Esophagus (tissue), 2 donors: ENCODE measurements at regions not wholly inside any gene's neighbourhood (a gene's known extent, or its start where the extent isn't known, plus 50 kb on each side); places are given as distances from the start of the nearest gene placed in this dataset.
"Not testable (repeated sequence)": the region's sequence is repeated elsewhere in the genome, so short reads cannot be mapped to it uniquely, and the experiment has no call there.

Experiments used
- H3K27ac ChIP-seq, 2 donors: one replicate each; pipeline ENCODE4 v1.5.1; 2013; ENCODE audit warnings: low read depth in 2 of 2, mild to moderate bottlenecking in 2 of 2, inconsistent platforms in 1 of 2, low read length in 1 of 2, moderate library complexity in 1 of 2
- H3K27me3 ChIP-seq, 2 donors: one replicate each; pipeline ENCODE4 v1.6.1; 2013; ENCODE audit warnings: low read length in 2 of 2, control low read depth in 1 of 2, mild to moderate bottlenecking in 1 of 2; ENCODE audit not compliant: insufficient read depth in 2 of 2, control insufficient read depth in 1 of 2
- H3K36me3 ChIP-seq, 2 donors: one replicate each; pipeline ENCODE4 v1.6.1; 2013; ENCODE audit warnings: low read length in 1 of 2; ENCODE audit not compliant: control insufficient read depth in 2 of 2, insufficient read depth in 2 of 2
- H3K4me1 ChIP-seq, 2 donors: one replicate each; pipeline ENCODE4 v1.6.1; 2013; ENCODE audit warnings: low read length in 1 of 2; ENCODE audit not compliant: control insufficient read depth in 2 of 2, insufficient read depth in 2 of 2
- H3K4me3 ChIP-seq, 2 donors: one replicate each; pipeline ENCODE4 v1.5.1; 2013; ENCODE audit warnings: low read length in 2 of 2, mild to moderate bottlenecking in 2 of 2, low read depth in 1 of 2, moderate library complexity in 1 of 2
- H3K9me3 ChIP-seq, 2 donors: one replicate each; pipeline ENCODE4 v1.6.1; 2013; ENCODE audit warnings: mild to moderate bottlenecking in 2 of 2, low read depth in 1 of 2, low read length in 1 of 2, moderate library complexity in 1 of 2; ENCODE audit not compliant: control insufficient read depth in 2 of 2, insufficient read depth in 1 of 2
- WGBS, 2 donors: extraction: QIAGEN DNeasy Blood & Tissue Kit; methylation state at CpG; one replicate each; pipeline ENCODE4 v1.1.7; 2013; 5-methylcytosine and 5-hydroxymethylcytosine counted together
- donor health status: healthy with polysubstance abuse.
- donor health status: Bipolar disorder and iron deficiency.

DNA sequence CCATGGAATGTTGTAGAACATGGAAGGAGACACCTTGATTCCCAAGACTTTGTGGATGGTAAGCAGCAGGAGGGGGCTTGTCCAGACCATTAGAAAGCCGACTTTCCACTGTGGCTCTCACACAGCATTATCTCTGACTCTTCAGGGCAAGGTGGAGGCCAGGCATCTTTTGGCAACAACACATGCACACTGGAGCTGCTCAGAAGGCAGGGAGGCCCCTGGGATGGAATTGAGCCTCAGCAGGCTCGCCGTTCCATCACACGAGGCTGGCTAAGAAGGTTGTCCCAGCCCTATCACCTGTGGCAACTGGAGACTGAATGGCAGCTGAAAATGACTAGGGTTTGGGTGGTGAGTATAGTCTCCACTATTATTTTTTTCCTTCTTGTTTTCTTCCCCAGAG is 76.3 kb upstream of the TMEM45B start:
- no peaks in the 10 kb centered on the region for H3K27me3 ChIP-seq
- 81 to 85% methylated on average over 4 of the region's 4 CpGs for WGBS, 2 donors
- no peaks in the 10 kb centered on the region for H3K36me3 ChIP-seq
- H3K4me1 ChIP-seq: no peaks in the 10 kb centered on the region
- no peak overlapping the region for H3K27ac ChIP-seq
- no peak overlapping the region for H3K4me3 ChIP-seq
- no peaks in the 10 kb centered on the region for H3K9me3 ChIP-seq

DNA sequence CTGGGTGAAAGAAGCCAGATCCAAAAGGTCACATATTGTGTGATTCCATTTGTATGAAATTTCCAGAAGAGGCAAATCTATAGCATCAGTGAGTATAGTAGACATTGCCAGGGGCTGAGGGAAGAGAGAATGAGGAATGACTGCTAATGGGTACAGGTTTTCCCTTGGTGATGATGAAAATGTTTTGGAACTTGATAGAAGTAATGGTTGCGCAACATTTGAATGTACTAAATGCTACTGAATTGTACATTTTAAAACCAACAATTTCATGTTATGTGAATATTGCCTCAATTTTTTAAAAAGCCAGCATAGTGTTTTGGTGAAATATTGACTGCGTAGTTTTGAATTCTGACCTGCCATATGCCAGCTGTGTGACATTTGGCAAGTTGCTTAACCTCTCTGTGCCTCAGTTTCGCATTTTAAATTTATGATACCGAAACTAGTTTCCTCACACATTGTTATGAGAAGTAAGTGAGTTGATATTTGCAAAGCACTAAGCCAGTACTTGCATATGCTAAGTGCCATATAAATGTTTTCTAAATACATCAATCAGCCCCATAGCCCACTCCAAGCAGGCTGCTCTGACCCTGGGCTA is 75.4 kb upstream of the TMEM45B start:
- Histone ChIP-seq H3K9me3 (no peaks in the 10 kb centered on the region), H3K27ac (no peak overlapping the region), H3K36me3 (no peaks in the 10 kb centered on the region), H3K4me1 (no peaks in the 10 kb centered on the region), H3K27me3 (no peaks in the 10 kb centered on the region), H3K4me3 (no peak overlapping the region)
- 94 to 95% methylated on average over 4 of the region's 4 CpGs for WGBS, 2 donors

DNA sequence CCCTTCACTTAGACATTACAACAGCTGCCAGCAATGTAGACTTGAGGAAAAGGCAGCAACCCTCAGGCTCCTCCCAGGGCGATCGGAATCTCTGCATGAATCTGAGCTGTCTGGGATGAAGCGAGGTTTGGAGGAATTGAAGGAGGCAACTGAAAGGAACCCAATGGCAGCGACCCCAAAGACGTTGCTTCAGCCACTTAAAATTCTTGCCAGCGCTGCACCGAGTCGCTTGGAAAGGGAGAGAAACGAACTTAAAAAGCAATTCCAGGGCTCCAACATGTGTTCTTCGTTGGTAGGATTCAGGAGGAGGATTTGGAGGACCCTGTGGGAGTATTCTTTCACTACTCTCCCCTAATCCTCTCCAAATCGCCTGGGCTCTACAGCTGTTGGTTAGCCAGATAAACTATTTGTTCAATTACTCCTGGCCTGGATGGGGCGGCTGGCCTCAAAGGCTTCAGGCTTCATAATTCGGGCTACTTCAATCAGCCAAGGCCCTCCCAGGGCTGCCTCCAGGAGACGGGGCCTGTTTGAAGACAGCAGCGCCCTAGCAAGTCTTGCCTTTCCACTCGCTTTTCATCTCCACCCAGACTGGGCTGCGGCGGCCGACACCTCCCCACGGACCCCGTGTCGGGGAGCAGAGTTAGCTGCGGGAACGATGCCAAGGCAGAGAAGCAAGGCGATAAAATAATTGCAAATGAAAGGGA is 72.4 kb upstream of the TMEM45B start:
- Histone ChIP-seq H3K27me3 (no peaks in the 10 kb centered on the region), H3K36me3 (no peaks in the 10 kb centered on the region), H3K4me1 (no peaks in the 10 kb centered on the region), H3K27ac (no peak overlapping the region), H3K4me3 (no peak overlapping the region), H3K9me3 (no peaks in the 10 kb centered on the region)
- 75 to 81% methylated on average over 25 of the region's 25 CpGs for WGBS, 2 donors

DNA sequence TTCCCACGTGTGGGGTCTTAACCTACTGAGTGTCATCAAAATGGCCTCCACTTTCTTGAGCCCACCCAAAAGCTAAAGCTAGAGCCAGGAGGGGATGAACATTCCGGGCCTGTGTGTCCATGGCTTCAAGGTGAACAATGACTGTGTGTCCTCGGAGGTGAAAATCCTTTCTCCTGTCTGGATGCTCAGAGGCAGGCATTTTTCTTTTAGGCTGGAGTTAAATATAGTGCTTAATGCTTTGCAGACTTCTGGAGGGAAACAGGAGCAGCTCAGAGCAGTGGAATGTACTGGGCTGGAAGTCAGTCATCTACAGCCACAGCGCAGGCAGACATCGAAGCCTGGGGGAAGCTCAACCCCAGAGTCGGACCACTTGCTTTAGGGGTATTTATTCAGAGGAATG is 68.6 kb upstream of the TMEM45B start:
- Histone ChIP-seq H3K9me3 (no peaks in the 10 kb centered on the region), H3K27me3 (no peaks in the 10 kb centered on the region), H3K4me1 (peaks cover 0 to 6% of the 10 kb centered on the region in 2 donors), H3K36me3 (no peaks in the 10 kb centered on the region), H3K27ac (no peak overlapping the region), H3K4me3 (no peak overlapping the region)
- WGBS, 2 donors: 76 to 82% methylated on average over 6 of the region's 6 CpGs

DNA sequence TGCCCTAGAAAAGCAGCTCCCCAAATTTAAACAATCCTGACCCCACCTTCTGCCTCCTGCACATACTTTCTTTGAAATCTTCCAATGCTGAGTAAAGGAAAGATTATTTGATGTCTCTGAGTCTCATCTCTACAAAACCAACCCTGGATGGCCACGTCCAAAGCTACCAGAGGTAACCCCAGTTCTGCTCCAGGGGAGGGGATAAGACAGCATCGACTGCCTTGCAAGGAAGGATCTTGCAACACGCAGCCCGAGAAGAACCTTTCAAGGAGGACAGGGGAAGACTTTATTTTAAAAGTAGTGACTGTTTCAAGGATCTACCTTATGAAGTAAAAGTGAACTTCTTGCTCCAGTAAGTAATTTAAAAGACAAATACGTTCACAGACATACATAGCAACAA is 66.5 kb upstream of the TMEM45B start:
- Histone ChIP-seq H3K9me3 (no peaks in the 10 kb centered on the region), H3K4me3 (no peak overlapping the region), H3K4me1 (peaks cover 0 to 6% of the 10 kb centered on the region in 2 donors), H3K27ac (no peak overlapping the region), H3K36me3 (no peaks in the 10 kb centered on the region), H3K27me3 (no peaks in the 10 kb centered on the region)
- 65 to 82% methylated on average over 5 of the region's 5 CpGs for WGBS, 2 donors

DNA sequence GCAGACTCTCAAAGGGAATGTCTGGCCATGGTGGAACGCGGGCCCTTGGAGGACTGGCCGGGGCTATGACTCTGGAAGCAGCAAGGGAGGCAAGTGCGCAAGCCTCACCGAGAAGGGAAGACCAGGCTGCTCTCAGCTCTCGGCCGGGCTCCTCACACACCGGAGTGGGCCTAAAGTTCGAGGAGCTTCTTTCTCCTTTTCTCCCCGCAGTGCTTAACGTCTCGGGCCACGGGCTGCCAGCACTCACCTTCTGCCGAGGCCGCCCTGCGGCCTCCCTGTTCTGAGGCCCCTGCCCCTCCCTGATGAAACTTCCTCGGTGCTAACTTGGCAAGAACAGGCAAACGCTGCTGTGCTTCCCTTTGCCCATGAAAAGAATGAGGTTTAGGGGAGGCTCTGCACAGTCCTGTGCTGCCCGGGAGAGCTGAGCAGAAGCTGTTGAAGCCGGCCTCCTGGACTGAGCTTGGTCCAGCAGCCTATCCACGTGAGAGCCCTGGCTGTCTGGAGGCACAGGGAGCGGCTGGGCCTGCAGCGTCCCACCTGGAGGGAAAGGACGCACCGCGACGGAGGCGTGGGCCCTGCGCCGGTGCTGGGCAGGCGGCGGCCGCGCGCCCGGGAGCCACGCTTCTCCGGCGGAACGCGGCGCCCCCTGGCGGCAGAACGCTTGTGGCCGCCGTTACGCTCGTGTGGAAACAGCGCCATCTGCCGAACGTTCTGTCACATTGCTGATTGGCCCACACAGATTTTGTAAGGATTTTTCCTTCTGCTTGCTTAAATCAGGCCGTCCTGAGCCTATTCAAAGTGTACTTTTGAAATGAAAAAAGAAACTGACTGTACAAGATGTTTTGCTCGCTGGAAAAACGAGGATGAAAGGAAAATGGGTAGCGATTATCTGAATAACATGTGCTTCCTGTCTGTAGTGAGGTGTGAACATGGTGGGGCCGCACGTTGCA is 65.0 kb upstream of the TMEM45B start:
- WGBS, 2 donors: 20 to 23% methylated on average over 57 of the region's 57 CpGs
- peak overlapping the region; percentile 65 to 80 for H3K27ac ChIP-seq
- no peaks in the 10 kb centered on the region for H3K27me3 ChIP-seq
- H3K9me3 ChIP-seq: no peaks in the 10 kb centered on the region
- peak overlapping the region in 1 of 2 donors; percentile 31 for H3K4me3 ChIP-seq
- H3K4me1 ChIP-seq: peaks cover 0 to 6% of the 10 kb centered on the region in 2 donors
- H3K36me3 ChIP-seq: no peaks in the 10 kb centered on the region

DNA sequence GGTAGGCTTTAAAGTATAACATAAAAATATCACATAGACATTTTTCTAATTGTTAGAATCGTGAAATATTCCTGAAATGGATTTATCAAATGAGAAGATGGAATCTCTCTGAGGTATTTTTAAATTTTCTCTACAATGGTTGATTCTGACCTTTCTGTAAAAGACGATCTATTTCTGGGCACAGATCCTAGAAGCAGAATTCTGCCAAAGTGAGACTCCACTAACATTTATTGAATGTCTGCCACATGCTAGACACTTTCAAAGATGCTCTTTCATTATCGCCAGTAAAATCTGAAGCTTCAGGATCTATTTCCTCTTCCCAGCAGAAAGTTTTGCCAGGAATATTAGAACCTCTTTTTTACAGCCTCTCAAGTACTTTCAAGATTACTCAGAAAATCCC is 64.1 kb upstream of the TMEM45B start:
- no peak overlapping the region for H3K27ac ChIP-seq
- no peaks in the 10 kb centered on the region for H3K27me3 ChIP-seq
- WGBS, 2 donors: 51 to 53% methylated on average over 3 of the region's 3 CpGs
- no peak overlapping the region for H3K4me3 ChIP-seq
- peaks cover 0 to 6% of the 10 kb centered on the region in 2 donors for H3K4me1 ChIP-seq
- H3K9me3 ChIP-seq: no peaks in the 10 kb centered on the region
- no peaks in the 10 kb centered on the region for H3K36me3 ChIP-seq

DNA sequence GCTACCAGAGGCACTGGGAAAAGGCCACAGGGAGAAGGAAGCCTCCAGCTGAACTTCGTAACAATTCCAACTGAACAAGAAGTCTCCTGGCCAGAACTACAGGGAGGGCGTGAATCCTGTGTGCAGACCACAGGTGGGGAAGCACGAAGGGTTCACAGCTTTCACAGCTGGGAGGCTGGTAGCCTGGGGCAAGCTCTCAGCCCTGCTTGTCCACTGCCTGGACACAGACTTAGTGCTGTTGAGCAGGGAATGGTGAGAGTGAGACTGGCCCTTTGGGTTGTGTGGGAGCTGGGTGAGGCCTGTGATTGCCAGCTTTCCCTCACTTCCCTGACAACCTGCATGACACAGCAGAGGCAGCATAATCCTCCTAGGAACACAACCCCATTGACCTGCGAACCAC is 52.1 kb upstream of the TMEM45B start:
- H3K9me3 ChIP-seq, H3K36me3 ChIP-seq, H3K4me3 ChIP-seq, H3K27me3 ChIP-seq, H3K4me1 ChIP-seq: not testable (repeated sequence)
- peak overlapping the region; percentile 59 to 88 for H3K27ac ChIP-seq
- 82 to 88% methylated on average over 4 of the region's 4 CpGs for WGBS, 2 donors

DNA sequence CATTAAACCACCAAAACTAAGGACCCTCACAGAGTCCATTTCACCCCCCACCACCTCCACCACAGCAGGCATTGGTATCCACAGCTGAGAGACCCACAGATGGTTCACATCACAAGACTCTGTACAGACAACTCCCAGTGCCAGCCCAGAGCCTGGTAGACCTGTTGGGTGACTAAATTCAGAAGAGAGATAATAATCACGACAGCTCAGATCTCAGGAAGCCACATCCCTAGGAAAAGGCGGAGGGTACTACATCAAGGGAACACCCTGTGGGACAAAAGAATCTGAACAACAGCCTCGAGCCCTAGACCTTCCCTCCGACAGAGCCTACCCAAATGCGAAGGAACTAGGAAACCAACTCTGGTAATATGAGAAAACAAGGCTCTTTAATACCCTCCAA is 51.4 kb upstream of the TMEM45B start:
- H3K27ac ChIP-seq: peak overlapping the region; percentile 14 to 88

More for the DNA sequence above, 51.4 kb upstream of the TMEM45B start:
- H3K4me1 ChIP-seq, H3K36me3 ChIP-seq, H3K9me3 ChIP-seq, H3K4me3 ChIP-seq, H3K27me3 ChIP-seq: not testable (repeated sequence)
- WGBS, 2 donors: 59 to 64% methylated on average over 4 of the region's 5 CpGs
